Renal cortical epithelial cell (primary cell): ENCODE measurements at regions not wholly inside any gene's neighbourhood (a gene's known extent, or its start where the extent isn't known, plus 50 kb on each side); places are given as distances from the start of the nearest gene placed in this dataset.
A peak's percentile ranks its signal among the peaks of the same experiment; 100 is the strongest.

Source experiments
- DNase-seq: peaks from one replicate; pipeline ENCODE4 v3.0.0-alpha.2; 2011; ENCODE audit warnings: low read depth

GRCh38 chr11:134762248-134763029, 350.4 kb upstream of the B3GAT1 start:
- DNase-seq: peak; percentile 4

- no peak for DNase-seq
Measured at GRCh38 chr11:134761926-134762247, 349.8 kb upstream of the B3GAT1 start.

- DNase-seq: no peak
Measured at GRCh38 chr11:134761386-134761785, 349.3 kb upstream of the B3GAT1 start.

- no peak for DNase-seq
Measured at GRCh38 chr11:134760957-134761356, 348.9 kb upstream of the B3GAT1 start.

DNA sequence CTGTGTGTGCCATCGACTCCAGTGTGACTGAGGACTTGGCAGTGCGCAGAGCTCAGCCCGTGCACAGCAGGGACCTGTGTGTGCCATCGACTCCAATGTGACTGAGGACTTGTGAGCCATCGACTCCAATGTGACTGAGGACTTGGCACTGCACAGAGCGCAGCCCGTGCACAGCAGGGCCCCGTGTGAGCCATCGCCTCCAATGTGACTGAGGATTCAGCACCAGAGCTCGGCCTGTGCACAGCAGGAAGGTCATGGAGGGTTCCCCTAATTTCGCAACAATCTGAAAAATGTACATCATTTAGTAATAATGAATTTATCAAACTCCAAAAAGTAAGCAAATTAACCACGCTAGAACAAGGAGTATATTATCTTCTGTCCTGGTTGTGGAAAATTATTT, 348.3 kb upstream of the B3GAT1 start:
- DNase-seq: no peak

- DNase-seq: no peak
Measured at GRCh38 chr11:134759855-134760254, 347.8 kb upstream of the B3GAT1 start.

- no peak for DNase-seq
Measured at GRCh38 chr11:134759274-134759673, 347.2 kb upstream of the B3GAT1 start.

DNA sequence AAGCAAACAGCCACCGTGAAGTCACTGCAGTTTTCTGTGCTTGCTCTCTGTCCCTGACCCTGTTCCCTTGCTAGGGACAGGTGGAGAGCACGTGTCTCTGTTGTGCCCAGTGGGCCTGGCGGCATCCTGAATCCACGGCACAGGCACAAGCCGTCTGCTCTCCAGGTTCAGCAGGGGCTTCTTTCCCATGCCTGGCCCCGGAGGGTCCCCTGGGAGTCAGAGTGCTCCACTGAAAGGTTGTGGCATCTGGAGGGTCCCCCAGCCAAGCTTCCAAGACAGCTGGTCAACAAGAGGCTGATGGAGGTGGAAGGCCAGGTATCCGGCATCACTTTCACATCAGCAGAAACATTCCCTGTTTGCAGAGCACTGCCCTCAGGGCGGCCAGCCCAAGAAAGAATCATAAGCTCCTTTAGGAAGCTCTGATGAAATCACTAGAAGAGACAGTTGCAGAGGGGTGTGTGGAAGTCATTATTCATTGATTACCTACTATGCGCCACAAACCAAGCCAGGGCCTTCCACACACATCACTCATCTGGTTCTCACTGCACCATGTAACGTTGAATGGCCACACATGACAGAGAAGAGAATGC, 346.4 kb upstream of the B3GAT1 start:
- no peak for DNase-seq

GRCh38 chr11:134757633-134758032, 345.6 kb upstream of the B3GAT1 start:
- no peak for DNase-seq

- DNase-seq: no peak
Measured at GRCh38 chr11:134756811-134757540, 344.9 kb upstream of the B3GAT1 start.

- DNase-seq: no peak
Measured at GRCh38 chr11:134755535-134755934, 343.5 kb upstream of the B3GAT1 start.

DNA sequence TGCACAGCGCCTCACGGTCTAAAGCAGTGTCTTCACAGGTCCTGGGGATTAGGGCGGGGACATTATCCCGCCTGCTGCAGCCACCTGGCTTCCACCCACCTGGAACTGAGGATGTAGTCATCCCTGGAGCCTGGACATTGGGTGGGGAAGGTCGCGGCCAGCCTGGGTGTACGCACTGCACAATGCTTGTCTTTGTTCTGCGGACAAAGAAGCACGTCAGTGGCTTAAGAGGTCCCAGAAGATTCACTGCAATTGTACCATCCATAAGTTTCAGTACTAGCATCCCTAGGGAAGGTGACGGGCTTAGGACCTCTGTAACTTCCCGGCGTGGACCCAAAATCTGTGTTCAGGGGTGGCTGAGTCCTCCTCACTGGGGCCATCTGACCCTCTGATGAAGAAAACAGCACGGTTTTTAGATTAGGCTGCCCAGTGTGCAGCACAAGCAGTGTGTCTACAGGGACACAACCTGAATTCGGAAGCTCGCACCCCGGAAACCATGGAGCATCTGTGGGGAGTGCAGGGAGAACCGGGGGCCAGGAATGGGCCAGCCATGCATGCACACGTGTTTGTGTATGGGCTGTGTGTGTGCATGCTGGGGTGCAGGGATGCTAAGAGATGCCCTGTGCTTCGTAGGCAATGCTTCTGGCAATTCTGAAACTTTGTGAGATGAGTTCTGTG, 342.6 kb upstream of the B3GAT1 start:
- no peak for DNase-seq

- DNase-seq: no peak
Measured at GRCh38 chr11:134753771-134754520, 341.9 kb upstream of the B3GAT1 start.

- DNase-seq: no peak
Measured at GRCh38 chr11:134752964-134753770, 341.1 kb upstream of the B3GAT1 start.

- DNase-seq: no peak
Measured at GRCh38 chr11:134752526-134752925, 340.5 kb upstream of the B3GAT1 start.

GRCh38 chr11:134751766-134752165, 339.7 kb upstream of the B3GAT1 start:
- DNase-seq: no peak

DNA sequence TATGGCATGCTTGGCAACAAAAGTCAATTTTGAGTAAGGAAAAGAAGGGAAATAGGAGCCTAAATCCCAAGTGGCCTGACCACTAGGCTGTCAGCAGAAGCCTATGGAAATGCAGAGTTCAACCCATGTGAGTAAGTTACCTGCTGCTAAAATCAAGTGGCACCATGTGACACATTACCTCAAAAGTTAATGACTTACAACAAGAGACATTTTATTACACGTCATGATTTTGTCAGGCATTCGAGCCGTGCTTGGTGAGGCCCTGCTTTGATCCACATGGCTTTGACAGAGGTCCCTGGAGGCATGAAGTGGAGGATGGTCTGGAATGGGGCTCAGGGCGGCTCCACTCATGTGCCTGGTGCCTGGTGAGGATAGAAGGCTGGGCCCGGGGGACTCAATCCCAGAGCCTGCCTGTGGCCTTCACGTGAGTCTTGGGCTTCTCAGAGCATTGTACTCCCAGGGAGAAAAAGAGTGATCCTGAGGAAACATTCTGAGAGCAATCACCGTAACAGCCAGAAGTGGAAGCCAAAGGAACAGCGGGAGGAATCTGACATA, 339.1 kb upstream of the B3GAT1 start:
- DNase-seq: no peak

- no peak for DNase-seq
Measured at GRCh38 chr11:134750619-134751018, 338.6 kb upstream of the B3GAT1 start.

DNA sequence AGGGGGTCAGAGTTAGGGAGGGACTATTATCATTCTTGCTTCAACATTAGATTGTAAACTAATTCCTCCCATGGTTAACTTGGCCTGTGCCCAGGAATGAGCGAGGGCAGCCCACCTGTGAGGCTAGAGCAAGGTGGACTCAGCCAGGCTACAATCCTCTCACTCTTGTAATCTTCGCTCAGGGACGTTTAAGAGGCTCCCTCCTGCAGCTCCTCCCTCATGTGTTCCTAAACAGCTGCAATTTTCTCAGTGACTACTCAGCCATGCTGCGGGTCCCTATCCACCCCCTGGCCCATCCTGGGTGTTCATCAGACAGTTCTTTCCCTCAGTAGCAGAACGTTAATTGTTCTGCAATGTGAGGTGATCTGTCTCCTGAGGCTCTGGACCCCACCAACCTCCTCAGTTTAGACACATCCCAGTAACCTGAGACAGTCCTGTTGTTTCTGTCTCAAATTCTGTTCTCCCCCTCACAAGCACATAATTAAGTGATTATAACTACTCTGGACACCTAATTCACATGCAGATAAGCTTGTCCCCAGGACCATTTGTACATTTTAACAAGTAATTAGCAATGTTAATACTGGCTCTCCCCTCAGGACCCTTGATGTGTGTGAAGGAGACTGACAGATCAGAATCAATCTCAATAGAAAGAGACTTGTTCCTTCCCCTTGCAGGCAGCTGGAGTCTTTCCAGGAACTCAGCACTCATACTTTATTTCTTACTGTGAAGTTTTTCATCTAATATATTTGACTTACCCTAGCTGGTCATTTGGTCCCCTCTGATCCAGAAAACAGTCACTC, 337.2 kb upstream of the B3GAT1 start:
- DNase-seq: no peak

- no peak for DNase-seq
Measured at GRCh38 chr11:134746609-134747008, 334.6 kb upstream of the B3GAT1 start.
